ENCODE measurements at regions not wholly inside any gene's neighbourhood (a gene's known extent, or its start where the extent isn't known, plus 50 kb on each side); places are given as distances from the start of the nearest gene placed in this dataset.

GRCh38 chr9:87245271-87245670, 252.4 kb upstream of the DAPK1 start:
- no peak for DNase-seq (ENCODE audit: low read depth in 2 of 2)

GRCh38 chr9:87247097-87247496, 250.6 kb upstream of the DAPK1 start:
- DNase-seq (ENCODE audit: low read depth in 2 of 2), result no peak

- DNase-seq (ENCODE audit: low read depth in 2 of 2), result no peak
These were observed 248.6 kb upstream of the DAPK1 start for GRCh38 chr9:87249029-87249428.

- DNase-seq (ENCODE audit: low read depth in 2 of 2), result no peak
These were observed 247.5 kb upstream of the DAPK1 start for GRCh38 chr9:87250205-87250604.

- DNase-seq (ENCODE audit: low read depth in 2 of 2), result no peak
These were observed 242.1 kb upstream of the DAPK1 start for GRCh38 chr9:87255431-87256155.

GRCh38 chr9:87256973-87257372, 240.7 kb upstream of the DAPK1 start:
- DNase-seq (ENCODE audit: low read depth in 2 of 2), result no peak

- no peak for DNase-seq (ENCODE audit: low read depth in 2 of 2)
These were observed 237.8 kb upstream of the DAPK1 start for GRCh38 chr9:87259543-87260518.

- DNase-seq (ENCODE audit: low read depth in 2 of 2), result no peak
These were observed 234.4 kb upstream of the DAPK1 start for GRCh38 chr9:87263291-87263690.

- no peak for DNase-seq (ENCODE audit: low read depth in 2 of 2)
These were observed 231.0 kb upstream of the DAPK1 start for GRCh38 chr9:87266697-87267096.

- DNase-seq (ENCODE audit: low read depth in 2 of 2), result no peak
These were observed 230.2 kb upstream of the DAPK1 start for GRCh38 chr9:87267251-87268070.

GRCh38 chr9:87269296-87270176, 228.1 kb upstream of the DAPK1 start:
- DNase-seq (ENCODE audit: low read depth in 2 of 2), result no peak

GRCh38 chr9:87270221-87270847, 227.3 kb upstream of the DAPK1 start:
- DNase-seq (ENCODE audit: low read depth in 2 of 2), result no peak

- no peak for DNase-seq (ENCODE audit: low read depth in 2 of 2)
These were observed 226.8 kb upstream of the DAPK1 start for GRCh38 chr9:87270848-87271234.

GRCh38 chr9:87271696-87272477, 225.8 kb upstream of the DAPK1 start:
- no peak for DNase-seq (ENCODE audit: low read depth in 2 of 2)

- DNase-seq (ENCODE audit: low read depth in 2 of 2), result no peak
These were observed 222.5 kb upstream of the DAPK1 start for GRCh38 chr9:87275047-87275725.

- no peak for DNase-seq (ENCODE audit: low read depth in 2 of 2)
These were observed 221.3 kb upstream of the DAPK1 start for GRCh38 chr9:87276327-87276841.

GRCh38 chr9:87276851-87277261, 220.8 kb upstream of the DAPK1 start:
- no peak for DNase-seq (ENCODE audit: low read depth in 2 of 2)

- no peak for DNase-seq (ENCODE audit: low read depth in 2 of 2)
These were observed 220.3 kb upstream of the DAPK1 start for GRCh38 chr9:87277346-87277745.
